OCI-LY7 (cell line): ENCODE measurements at regions not wholly inside any gene's neighbourhood (a gene's known extent, or its start where the extent isn't known, plus 50 kb on each side); places are given as distances from the start of the nearest gene placed in this dataset.

ENCODE experiments used
- BruUV-seq: library from RNA; stranded (reverse); fragments of 400-500 nt; replicated peaks from 2 replicates; lab custom pipeline; 2021; lab: Mats Ljungman, UMichigan
- CTCF ChIA-PET: fragments of 300-600 bp; sonication (Branson Sonifier 250); formaldehyde crosslinking; loops from one replicate; lab custom pipeline; 2022; ENCODE audit warnings: antibody characterized with exemption; ENCODE audit not compliant: unreplicated experiment; lab: Charles Lee
- POLR2A ChIA-PET: fragments of 300-600 bp; sonication (Branson Sonifier 250); formaldehyde crosslinking; loops from one replicate; lab custom pipeline; 2022; ENCODE audit warnings: antibody characterized with exemption; lab: Charles Lee
- DNase-seq: peaks from one replicate; pipeline ENCODE4 v3.0.0-alpha.2; 2015; ENCODE audit warnings: low spot score
- H2AFZ ChIP-seq: fragments of 200-600 bp; sonication (generic), shearing (Covaris generic); 2 replicates; pipeline ENCODE4 v1.6.1; 2014; ENCODE audit warnings: mild to moderate bottlenecking, antibody characterized with exemption, low read length, moderate library complexity
- H3K27ac ChIP-seq: fragments of 200-600 bp; sonication (generic); 2 replicates; pipeline ENCODE4 v1.5.1; 2014; ENCODE audit warnings: mixed run types, low read depth, mild to moderate bottlenecking, moderate library complexity, low read length, inconsistent platforms; ENCODE audit not compliant: poor library complexity, severe bottlenecking
- H3K36me3 ChIP-seq: fragments of 200-600 bp; sonication (generic); 2 replicates; pipeline ENCODE4 v1.6.1; 2014; ENCODE audit warnings: mild to moderate bottlenecking, antibody characterized with exemption, low read length, moderate library complexity, mixed read lengths; ENCODE audit not compliant: insufficient read depth
- H3K4me1 ChIP-seq: fragments of 200-600 bp; sonication (generic); 2 replicates; pipeline ENCODE4 v1.5.1; 2014; ENCODE audit warnings: mild to moderate bottlenecking, low read length; ENCODE audit not compliant: insufficient read depth, poor library complexity, severe bottlenecking
- H3K4me2 ChIP-seq: fragments of 200-600 bp; sonication (generic); 2 replicates; pipeline ENCODE4 v1.6.1; 2014; ENCODE audit warnings: mild to moderate bottlenecking, low read length
- H3K4me3 ChIP-seq: fragments of 200-600 bp; sonication (generic); 2 replicates; pipeline ENCODE4 v1.5.1; 2014; ENCODE audit warnings: mild to moderate bottlenecking, low read depth, low read length; ENCODE audit not compliant: poor library complexity, severe bottlenecking
- H3K79me2 ChIP-seq: fragments of 200-600 bp; sonication (generic); 2 replicates; pipeline ENCODE4 v1.6.1; 2016; ENCODE audit warnings: low read depth, mild to moderate bottlenecking, low read length, moderate library complexity, mixed read lengths; ENCODE audit not compliant: insufficient read depth
- H3K9me2 ChIP-seq: fragments of 200-600 bp; sonication (generic); 2 replicates; pipeline ENCODE4 v1.6.1; 2016; ENCODE audit warnings: mild to moderate bottlenecking, low read length, mixed read lengths; ENCODE audit not compliant: insufficient read depth
- H3K9me3 ChIP-seq: fragments of 200-600 bp; sonication (generic); 2 replicates; pipeline ENCODE4 v1.6.1; 2014; ENCODE audit warnings: mild to moderate bottlenecking, mixed run types, low read length, mixed read lengths
- H4K20me1 ChIP-seq: fragments of 200-600 bp; sonication (generic); 2 replicates; pipeline ENCODE4 v1.6.1; 2014; ENCODE audit warnings: mild to moderate bottlenecking, antibody characterized with exemption, low read length, moderate library complexity, mixed read lengths; ENCODE audit not compliant: insufficient read depth
- EZH2phosphoT487 ChIP-seq: fragments of 200-600 bp; sonication (generic); IDR thresholded peaks from 2 replicates; pipeline ENCODE4 v1.6.1; 2018; ENCODE audit warnings: low read depth, borderline replicate concordance, mild to moderate bottlenecking, mixed run types, antibody characterized with exemption, low read length, moderate library complexity, mixed read lengths
- intact Hi-C: fragments of 100-400 bp; cut with micrococcal nuclease; formaldehyde crosslinking; loops from one replicate; pipeline ENCODE4 v1.10.0; 2022; ENCODE audit not compliant: unreplicated experiment
- TF ChIP-seq, protein P1 (sequence below): fragments of 200-600 bp; sonication (generic); conservative IDR thresholded peaks from 2 replicates; pipeline ENCODE4 v1.5.1; 2014; ENCODE audit warnings: mild to moderate bottlenecking, antibody characterized with exemption, low read length, moderate library complexity, mixed read lengths

DNA sequence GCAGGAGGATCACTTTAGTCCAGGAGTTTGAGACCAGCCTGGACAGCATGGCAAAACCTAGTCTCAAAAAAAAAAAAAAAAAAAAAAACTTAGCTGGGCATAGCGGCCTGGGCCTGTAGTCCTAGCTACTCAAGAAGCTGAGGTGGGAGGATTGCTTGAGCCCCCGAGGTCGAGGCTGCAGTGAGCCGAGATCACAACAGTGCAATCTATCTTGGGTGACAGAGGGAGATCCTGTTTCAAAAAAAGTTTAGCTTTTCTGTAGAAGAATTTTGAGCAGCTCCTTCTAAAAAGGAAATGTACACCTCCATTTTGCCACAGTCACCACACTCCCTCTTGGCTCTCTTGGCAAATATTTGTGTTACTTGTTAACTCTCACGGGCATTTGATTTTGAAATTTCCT lies 505.8 kb downstream of the DOK5 start:
- no TSS peak for BruUV-seq
- Histone ChIP-seq H3K27ac (no peak overlapping the region), H3K9me3 (no peaks in the 10 kb centered on the region), H3K4me2 (no peak overlapping the region), H4K20me1 (no peaks in the 10 kb centered on the region), H3K4me1 (no peaks in the 10 kb centered on the region), H3K9me2 (no peaks in the 10 kb centered on the region), H3K4me3 (no peak overlapping the region), H3K36me3 (no peaks in the 10 kb centered on the region), H2AFZ (no peak overlapping the region; the same call in 1 of the 2 replicates), H3K79me2 (no peaks in the 10 kb centered on the region)
- intact Hi-C loops = no loop called here
- TF ChIP-seq, protein P1, sequence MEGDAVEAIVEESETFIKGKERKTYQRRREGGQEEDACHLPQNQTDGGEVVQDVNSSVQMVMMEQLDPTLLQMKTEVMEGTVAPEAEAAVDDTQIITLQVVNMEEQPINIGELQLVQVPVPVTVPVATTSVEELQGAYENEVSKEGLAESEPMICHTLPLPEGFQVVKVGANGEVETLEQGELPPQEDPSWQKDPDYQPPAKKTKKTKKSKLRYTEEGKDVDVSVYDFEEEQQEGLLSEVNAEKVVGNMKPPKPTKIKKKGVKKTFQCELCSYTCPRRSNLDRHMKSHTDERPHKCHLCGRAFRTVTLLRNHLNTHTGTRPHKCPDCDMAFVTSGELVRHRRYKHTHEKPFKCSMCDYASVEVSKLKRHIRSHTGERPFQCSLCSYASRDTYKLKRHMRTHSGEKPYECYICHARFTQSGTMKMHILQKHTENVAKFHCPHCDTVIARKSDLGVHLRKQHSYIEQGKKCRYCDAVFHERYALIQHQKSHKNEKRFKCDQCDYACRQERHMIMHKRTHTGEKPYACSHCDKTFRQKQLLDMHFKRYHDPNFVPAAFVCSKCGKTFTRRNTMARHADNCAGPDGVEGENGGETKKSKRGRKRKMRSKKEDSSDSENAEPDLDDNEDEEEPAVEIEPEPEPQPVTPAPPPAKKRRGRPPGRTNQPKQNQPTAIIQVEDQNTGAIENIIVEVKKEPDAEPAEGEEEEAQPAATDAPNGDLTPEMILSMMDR = no peak
- TF ChIP-seq EZH2phosphoT487 = no peak
- DNase-seq = no peak
- ChIA-PET POLR2A (interaction anchor here (0.6 to 0.7 kb wide), 4 partner anchors 84 to 627 kb away, joined by 3 to 7 read pairs (median 4); no protein-coding TSS in a partner anchor), CTCF (no interaction called here)

DNA sequence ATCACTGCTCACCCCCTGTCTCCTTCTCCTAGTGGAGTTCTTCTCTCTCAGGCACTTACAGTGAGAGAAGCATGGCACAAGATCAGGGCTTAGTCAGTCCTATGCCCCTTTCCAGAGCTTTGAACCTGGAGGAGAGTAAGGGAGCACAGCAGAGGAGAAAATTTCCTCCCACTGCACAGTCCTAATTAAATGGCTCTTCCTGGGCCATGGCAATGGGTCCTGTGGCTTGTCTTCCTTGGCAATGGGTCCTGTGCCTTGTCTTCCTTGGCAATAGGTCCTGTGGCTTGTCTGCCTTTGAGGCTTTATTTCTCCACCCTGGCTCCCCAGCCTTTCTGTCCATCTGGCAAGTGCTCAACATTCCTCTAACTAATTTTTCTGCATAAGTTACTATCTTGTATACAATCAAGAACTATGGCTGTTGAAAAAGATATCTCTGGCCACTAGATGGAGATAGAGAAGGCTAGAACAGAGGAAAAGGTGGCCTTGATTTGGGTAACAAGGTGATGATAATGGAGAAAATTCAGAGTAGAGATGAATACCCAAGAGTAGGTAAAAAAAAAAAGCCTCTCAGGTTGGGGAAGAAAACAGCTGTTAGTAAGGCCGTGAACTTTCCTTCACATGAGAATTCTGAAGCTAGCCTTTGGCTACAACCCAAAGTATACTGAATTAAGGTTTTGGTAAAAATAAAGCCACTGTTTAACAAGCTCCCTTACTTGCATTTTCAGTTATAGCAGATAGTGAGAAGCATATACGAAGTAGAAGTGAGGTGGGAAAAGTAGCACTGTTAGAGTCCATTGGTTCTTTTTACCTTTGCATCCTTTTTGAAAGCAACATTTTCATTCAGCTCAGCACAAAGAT lies 504.9 kb downstream of the DOK5 start:
- no peaks in the 10 kb centered on the region for H3K36me3 ChIP-seq
- no TSS peak for BruUV-seq
- no peak overlapping the region for H2AFZ ChIP-seq
- DNase-seq = peak; percentile 4
- H3K4me1 ChIP-seq = no peaks in the 10 kb centered on the region
- H3K79me2 ChIP-seq = no peaks in the 10 kb centered on the region
- ChIA-PET CTCF (no interaction called here), POLR2A (interaction anchor here (0.6 to 0.7 kb wide), 2 partner anchors 85 to 301 kb away, joined by 3 to 5 read pairs; no protein-coding TSS in a partner anchor)
- H3K9me3 ChIP-seq = no peaks in the 10 kb centered on the region
- no peak for TF ChIP-seq EZH2phosphoT487
- TF ChIP-seq, protein P1 = peak; percentile 75
- H3K4me2 ChIP-seq = no peak overlapping the region
- H3K27ac ChIP-seq = no peak overlapping the region
- no peak overlapping the region for H3K4me3 ChIP-seq
- no peaks in the 10 kb centered on the region for H3K9me2 ChIP-seq
- no peaks in the 10 kb centered on the region for H4K20me1 ChIP-seq
- intact Hi-C loops = no loop called here

DNA sequence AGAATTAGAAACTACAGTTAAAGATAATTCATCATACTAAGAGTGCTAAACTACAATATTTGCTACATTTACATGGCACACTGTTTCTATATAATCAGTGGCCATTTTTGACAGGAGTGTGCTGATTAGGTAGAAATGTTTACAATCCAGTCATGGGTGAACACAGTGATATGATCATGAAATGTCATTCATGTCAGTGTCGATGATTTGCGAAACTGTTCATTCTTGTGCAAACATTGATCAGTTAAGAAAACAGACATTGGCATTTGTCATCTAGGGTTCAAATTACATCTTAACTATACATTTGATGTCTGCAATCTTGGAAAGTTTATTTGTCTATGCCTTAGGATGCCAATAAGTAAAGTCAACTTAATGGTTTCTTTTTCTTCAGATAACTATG lies 474.9 kb downstream of the DOK5 start:
- ChIA-PET CTCF (no interaction called here), POLR2A (no interaction called here)
- H3K4me3 ChIP-seq = no peak overlapping the region
- no peaks in the 10 kb centered on the region for H3K9me2 ChIP-seq
- intact Hi-C loops = no loop called here
- DNase-seq = no peak
- no peak overlapping the region for H2AFZ ChIP-seq
- no peaks in the 10 kb centered on the region for H3K9me3 ChIP-seq
- H3K4me2 ChIP-seq = no peak overlapping the region
- H3K36me3 ChIP-seq = no peaks in the 10 kb centered on the region
- H4K20me1 ChIP-seq = no peaks in the 10 kb centered on the region
- TF ChIP-seq, protein P1 = no peak
- TF ChIP-seq EZH2phosphoT487 = no peak
- no peaks in the 10 kb centered on the region for H3K4me1 ChIP-seq
- BruUV-seq = no TSS peak
- H3K79me2 ChIP-seq = no peaks in the 10 kb centered on the region
- no peak overlapping the region for H3K27ac ChIP-seq
